ENCODE measurements at regions not wholly inside any gene's neighbourhood (a gene's known extent, or its start where the extent isn't known, plus 50 kb on each side); places are given as distances from the start of the nearest gene placed in this dataset.

- TF ChIP-seq, protein P1, sequence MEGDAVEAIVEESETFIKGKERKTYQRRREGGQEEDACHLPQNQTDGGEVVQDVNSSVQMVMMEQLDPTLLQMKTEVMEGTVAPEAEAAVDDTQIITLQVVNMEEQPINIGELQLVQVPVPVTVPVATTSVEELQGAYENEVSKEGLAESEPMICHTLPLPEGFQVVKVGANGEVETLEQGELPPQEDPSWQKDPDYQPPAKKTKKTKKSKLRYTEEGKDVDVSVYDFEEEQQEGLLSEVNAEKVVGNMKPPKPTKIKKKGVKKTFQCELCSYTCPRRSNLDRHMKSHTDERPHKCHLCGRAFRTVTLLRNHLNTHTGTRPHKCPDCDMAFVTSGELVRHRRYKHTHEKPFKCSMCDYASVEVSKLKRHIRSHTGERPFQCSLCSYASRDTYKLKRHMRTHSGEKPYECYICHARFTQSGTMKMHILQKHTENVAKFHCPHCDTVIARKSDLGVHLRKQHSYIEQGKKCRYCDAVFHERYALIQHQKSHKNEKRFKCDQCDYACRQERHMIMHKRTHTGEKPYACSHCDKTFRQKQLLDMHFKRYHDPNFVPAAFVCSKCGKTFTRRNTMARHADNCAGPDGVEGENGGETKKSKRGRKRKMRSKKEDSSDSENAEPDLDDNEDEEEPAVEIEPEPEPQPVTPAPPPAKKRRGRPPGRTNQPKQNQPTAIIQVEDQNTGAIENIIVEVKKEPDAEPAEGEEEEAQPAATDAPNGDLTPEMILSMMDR (IDR thresholded peaks at IDR 0.05; ENCODE audit: low read depth, low read length, missing control alignments): no peak
- in situ Hi-C loops (cut with HindIII; ENCODE audit: low sequenced_read_pairs): no loop called here
- no peak for DNase-seq (ENCODE audit: low read depth)
- H3K4me3 ChIP-seq (ENCODE audit: low read depth, low read length): no peak overlapping the region
Observed at GRCh38 chr22:48310289-48310688, 1517.4 kb downstream of the BRD1 start.

GRCh38 chr22:48309836-48310235 is 1517.8 kb downstream of the BRD1 start:
- in situ Hi-C loops (cut with HindIII; ENCODE audit: low sequenced_read_pairs): no loop called here
- TF ChIP-seq, protein P1 (IDR thresholded peaks at IDR 0.05; ENCODE audit: low read depth, low read length, missing control alignments): no peak
- H3K4me3 ChIP-seq (ENCODE audit: low read depth, low read length): no peak overlapping the region
- DNase-seq (ENCODE audit: low read depth): no peak

DNA sequence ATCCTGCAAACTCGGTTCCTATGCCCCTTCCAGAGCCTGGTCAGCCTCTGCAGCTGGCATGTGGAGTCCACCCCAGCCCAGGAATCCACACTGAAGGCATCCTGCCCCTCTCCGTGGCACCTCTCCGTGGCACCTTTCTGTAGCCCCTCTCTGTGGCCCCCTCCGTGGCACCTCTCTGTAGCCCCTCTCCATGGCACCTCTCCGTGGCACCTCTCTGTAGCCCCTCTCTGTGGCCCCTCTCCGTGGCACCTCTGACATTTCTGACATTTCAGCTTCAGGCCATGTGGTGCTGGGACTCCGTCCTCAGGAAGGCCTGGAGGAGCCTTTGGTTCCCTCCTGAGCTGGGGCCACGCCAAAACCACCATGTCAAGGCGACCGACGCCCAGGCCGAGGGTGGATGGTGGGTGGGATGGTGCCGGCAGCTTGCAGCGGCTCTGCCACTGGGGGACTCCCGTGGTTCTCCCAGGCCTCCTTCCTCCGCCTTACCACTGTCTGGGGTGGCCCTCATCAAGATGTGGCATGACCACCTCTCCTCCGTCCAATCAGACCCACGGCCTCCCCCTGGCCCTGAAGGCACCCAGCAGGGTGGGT is 1518.5 kb downstream of the BRD1 start:
- in situ Hi-C loops (cut with HindIII; ENCODE audit: low sequenced_read_pairs): no loop called here
- TF ChIP-seq, protein P1 (IDR thresholded peaks at IDR 0.05; ENCODE audit: low read depth, low read length, missing control alignments): no peak
- H3K4me3 ChIP-seq (ENCODE audit: low read depth, low read length): no peak overlapping the region
- DNase-seq (ENCODE audit: low read depth): no peak

- DNase-seq (ENCODE audit: low read depth): no peak
- no peak overlapping the region for H3K4me3 ChIP-seq (ENCODE audit: low read depth, low read length)
- in situ Hi-C loops (cut with HindIII; ENCODE audit: low sequenced_read_pairs): no loop called here
- TF ChIP-seq, protein P1 (IDR thresholded peaks at IDR 0.05; ENCODE audit: low read depth, low read length, missing control alignments): no peak
Observed at GRCh38 chr22:48307931-48308330, 1519.7 kb downstream of the BRD1 start.

DNA sequence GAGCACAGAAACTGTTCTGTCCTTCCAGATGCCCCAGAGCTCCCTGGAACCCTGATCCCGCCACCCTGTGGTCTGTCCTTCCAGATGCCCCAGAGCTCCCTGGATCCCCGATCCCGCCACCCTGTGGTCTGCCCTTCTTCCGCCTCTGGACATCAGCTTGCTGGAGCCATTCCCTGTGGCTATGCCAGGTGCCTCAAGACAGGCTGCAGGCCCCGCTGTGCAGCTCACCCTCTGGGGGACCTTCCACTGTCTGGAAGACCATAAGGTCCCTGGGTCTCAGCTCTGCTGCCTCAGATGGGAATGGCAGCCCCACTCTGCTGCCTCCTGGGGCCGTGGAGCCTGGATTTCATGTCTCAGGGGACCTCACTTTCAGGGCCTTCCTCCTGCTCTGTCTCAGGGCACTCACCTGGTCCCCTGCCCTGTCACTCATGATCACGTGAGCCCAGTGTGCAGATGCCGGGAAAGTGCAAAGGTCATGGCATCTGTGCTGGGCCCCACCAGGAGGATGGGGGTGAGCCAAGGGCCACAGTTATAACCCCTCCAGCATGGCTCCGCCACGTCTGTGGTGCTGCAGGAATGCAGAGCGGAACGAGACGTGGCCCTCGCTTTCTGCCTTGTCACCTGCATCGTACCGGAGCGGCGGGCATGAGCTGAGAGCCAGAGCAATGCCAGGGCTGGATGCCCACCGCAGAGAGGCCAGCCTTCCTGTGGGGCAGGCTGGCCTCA is 1520.7 kb downstream of the BRD1 start:
- in situ Hi-C loops (cut with HindIII; ENCODE audit: low sequenced_read_pairs): no loop called here
- no peak for DNase-seq (ENCODE audit: low read depth)

DNA sequence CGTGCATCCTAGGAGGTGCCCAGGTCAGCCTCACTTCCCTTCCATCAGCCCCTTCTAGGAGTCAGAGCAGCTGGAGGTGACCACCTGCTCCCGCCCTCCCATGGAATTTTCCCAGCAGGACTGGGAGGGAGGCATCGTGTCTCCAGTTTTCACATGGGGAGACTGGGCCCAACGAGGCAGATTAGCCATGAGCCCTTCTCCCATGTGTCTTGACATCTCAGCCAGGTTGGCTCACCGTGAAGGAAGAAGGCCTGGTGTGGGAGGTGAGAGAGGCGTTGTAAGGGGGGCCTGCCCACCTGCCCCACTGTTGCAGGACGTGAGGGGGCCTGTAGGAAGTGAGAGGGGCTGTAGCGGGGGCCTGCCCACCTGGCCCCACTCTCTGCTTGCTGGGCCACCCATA is 1521.4 kb downstream of the BRD1 start:
- H3K4me3 ChIP-seq (ENCODE audit: low read depth, low read length): no peak overlapping the region
- TF ChIP-seq, protein P1 (IDR thresholded peaks at IDR 0.05; ENCODE audit: low read depth, low read length, missing control alignments): no peak
- in situ Hi-C loops (cut with HindIII; ENCODE audit: low sequenced_read_pairs): no loop called here
- no peak for DNase-seq (ENCODE audit: low read depth)

More for the DNA sequence above, 1520.7 kb downstream of the BRD1 start:
- H3K4me3 ChIP-seq (ENCODE audit: low read depth, low read length): no peak overlapping the region
- TF ChIP-seq, protein P1 (IDR thresholded peaks at IDR 0.05; ENCODE audit: low read depth, low read length, missing control alignments): no peak
